Ishikawa (cell line): ENCODE measurements at regions not wholly inside any gene's neighbourhood (a gene's known extent, or its start where the extent isn't known, plus 50 kb on each side); places are given as distances from the start of the nearest gene placed in this dataset.

Experiments
- CEBPB ChIP-seq: IDR thresholded peaks from 2 replicates; pipeline ENCODE4 v1.6.1; 2012
- CREB1 ChIP-seq: IDR thresholded peaks from 2 replicates; pipeline ENCODE4 v1.6.1; 2012; ENCODE audit warnings: low read depth
- EGR1 ChIP-seq: IDR thresholded peaks from 2 replicates; pipeline ENCODE4 v1.6.1; 2012
- EP300 ChIP-seq: IDR thresholded peaks from 2 replicates; pipeline ENCODE4 v1.6.1; 2012; ENCODE audit warnings: borderline replicate concordance
- FOXM1 ChIP-seq: IDR thresholded peaks from 2 replicates; pipeline ENCODE4 v1.6.1; 2012; ENCODE audit warnings: low read depth, borderline replicate concordance
- MAX ChIP-seq: IDR thresholded peaks from 2 replicates; pipeline ENCODE4 v1.6.1; 2012
- NFIC ChIP-seq: IDR thresholded peaks from 2 replicates; pipeline ENCODE4 v1.6.1; 2012
- RAD21 ChIP-seq: IDR thresholded peaks from 2 replicates; pipeline ENCODE4 v1.6.1; 2012; ENCODE audit warnings: low read depth
- REST ChIP-seq: IDR thresholded peaks from 2 replicates; pipeline ENCODE4 v1.6.1; 2012; ENCODE audit warnings: low read depth, mild to moderate bottlenecking
- TAF1 ChIP-seq: IDR thresholded peaks from 2 replicates; pipeline ENCODE4 v1.6.1; 2012; ENCODE audit warnings: low read depth, mild to moderate bottlenecking
- TCF12 ChIP-seq: IDR thresholded peaks from 2 replicates; pipeline ENCODE4 v1.6.1; 2012; ENCODE audit warnings: low read depth
- TEAD4 ChIP-seq: IDR thresholded peaks from 2 replicates; pipeline ENCODE4 v1.6.1; 2012
- USF1 ChIP-seq: IDR thresholded peaks from 2 replicates; pipeline ENCODE4 v1.6.1; 2012
- YY1 ChIP-seq: IDR thresholded peaks from 2 replicates; pipeline ENCODE4 v1.6.1; 2012; ENCODE audit warnings: low read depth
- ZBTB7A ChIP-seq: IDR thresholded peaks from 2 replicates; pipeline ENCODE4 v1.6.1; 2012; ENCODE audit warnings: low read depth

GRCh38 chr18:2096551-2096950 is 474.8 kb downstream of the METTL4 start:
- TF ChIP-seq TEAD4 (no peak), CREB1 (no peak), NFIC (no peak), RAD21 (no peak), USF1 (no peak), CEBPB (no peak), TCF12 (no peak), REST (no peak), MAX (no peak), YY1 (no peak), EP300 (no peak), ZBTB7A (no peak), EGR1 (no peak), TAF1 (no peak)

GRCh38 chr18:2100694-2101213 is 470.6 kb downstream of the METTL4 start:
- no peak for TF ChIP-seq ZBTB7A
- no peak for TF ChIP-seq EGR1
- no peak for TF ChIP-seq NFIC
- no peak for TF ChIP-seq MAX
- TF ChIP-seq YY1 = no peak
- TF ChIP-seq EP300 = no peak
- TF ChIP-seq FOXM1 = no peak
- TF ChIP-seq TCF12 = no peak
- no peak for TF ChIP-seq TAF1

GRCh38 chr18:2102022-2102421 is 469.3 kb downstream of the METTL4 start:
- TF ChIP-seq FOXM1 (no peak), CEBPB (no peak), EP300 (no peak), RAD21 (no peak), REST (no peak), USF1 (no peak), MAX (no peak), ZBTB7A (no peak), TEAD4 (no peak), TCF12 (no peak), CREB1 (no peak), TAF1 (no peak), YY1 (no peak)

GRCh38 chr18:2103299-2103698 is 468.0 kb downstream of the METTL4 start:
- TF ChIP-seq TCF12 (no peak), REST (no peak), EP300 (no peak), CEBPB (no peak), ZBTB7A (no peak), EGR1 (no peak), NFIC (no peak), TEAD4 (no peak), RAD21 (no peak), CREB1 (no peak), USF1 (no peak), MAX (no peak), FOXM1 (no peak), YY1 (no peak), TAF1 (no peak)
